Testis (tissue), 2 donors: ENCODE measurements at regions not wholly inside any gene's neighbourhood (a gene's known extent, or its start where the extent isn't known, plus 50 kb on each side); places are given as distances from the start of the nearest gene placed in this dataset.

ENCODE experiments used
- DNase-seq: peaks from one replicate; pipeline ENCODE4 v3.0.0-alpha.2; 2019
- H3K27ac ChIP-seq, 2 donors: fragments of 200-600 bp; sonication (generic); one replicate each; pipeline ENCODE4 v1.5.1; 2019
- H3K27me3 ChIP-seq: fragments of 200-600 bp; sonication (generic); one replicate; pipeline ENCODE4 v1.5.1; 2019
- H3K36me3 ChIP-seq: fragments of 200-600 bp; sonication (generic); one replicate; pipeline ENCODE4 v1.5.1; 2017; ENCODE audit warnings: low read depth; ENCODE audit errors: missing control alignments
- H3K4me1 ChIP-seq: fragments of 200-600 bp; sonication (generic); one replicate; pipeline ENCODE4 v1.5.1; 2019
- H3K4me3 ChIP-seq, 2 donors: fragments of 200-600 bp; sonication (generic); one replicate each; pipeline ENCODE4 v1.5.1; 2017 to 2019
- H3K9me3 ChIP-seq: fragments of 200-600 bp; sonication (generic); one replicate; pipeline ENCODE4 v1.5.1; 2017
- CTCF ChIP-seq, 3 experiments: fragments of 450-650 bp in 2 of 3; fragments of 200-600 bp in 1 of 3; sonication (generic) in 1 of 3; IDR thresholded peaks; one replicate each; pipeline ENCODE4 v1.5.1; 2016 to 2019; ENCODE audit warnings: antibody characterized with exemption in 3 of 3, mild to moderate bottlenecking in 2 of 3, moderate library complexity in 1 of 3
- POLR2A ChIP-seq: fragments of 450-650 bp; IDR thresholded peaks from one replicate; pipeline ENCODE4 v1.6.1; 2017; ENCODE audit warnings: antibody characterized with exemption, mild to moderate bottlenecking, moderate library complexity
- WGBS, 2 donors: methylation state at CpG; one replicate each; pipeline ENCODE4 v1.1.5; 2018; 5-methylcytosine and 5-hydroxymethylcytosine counted together
- intact Hi-C: fragments of 100-400 bp; cut with DNase I; formaldehyde crosslinking; loops from one replicate; pipeline ENCODE4 v1.15.1; 2023; ENCODE audit warnings: low total_unique reads

GRCh38 chr6:15775741-15776140 lies 112.9 kb upstream of the DTNBP1 start:
- no peaks in the 10 kb centered on the region for H3K4me1 ChIP-seq
- no peak overlapping the region for H3K27ac ChIP-seq
- 69 to 84% methylated on average over 5 of the region's 5 CpGs for WGBS, 2 donors
- intact Hi-C loops = no loop called here
- no peak for DNase-seq
- H3K9me3 ChIP-seq = no peaks in the 10 kb centered on the region
- TF ChIP-seq CTCF (IDR thresholded peaks at IDR 0.05) = no peak
- TF ChIP-seq POLR2A = no peak
- no peak overlapping the region for H3K4me3 ChIP-seq
- no peaks in the 10 kb centered on the region for H3K27me3 ChIP-seq
- H3K36me3 ChIP-seq = no peaks in the 10 kb centered on the region

- intact Hi-C loops = no loop called here
- WGBS, 2 donors = 95 to 100% methylated on average over 2 of the region's 2 CpGs
- no peaks in the 10 kb centered on the region for H3K27me3 ChIP-seq
Measured at GRCh38 chr6:15775076-15775634, 112.3 kb upstream of the DTNBP1 start.

GRCh38 chr6:15773806-15774410 lies 111.1 kb upstream of the DTNBP1 start:
- H3K27ac ChIP-seq = no peak overlapping the region
- H3K4me1 ChIP-seq = no peaks in the 10 kb centered on the region
- no peak overlapping the region for H3K4me3 ChIP-seq
- WGBS, 2 donors = 84 to 93% methylated on average over 3 of the region's 3 CpGs
- H3K27me3 ChIP-seq = no peaks in the 10 kb centered on the region
- no peaks in the 10 kb centered on the region for H3K36me3 ChIP-seq
- intact Hi-C loops = no loop called here
- no peaks in the 10 kb centered on the region for H3K9me3 ChIP-seq
- no peak for TF ChIP-seq CTCF (IDR thresholded peaks at IDR 0.05)
- TF ChIP-seq POLR2A = no peak
- DNase-seq = no peak

More at GRCh38 chr6:15775076-15775634, 112.3 kb upstream of the DTNBP1 start:
- no peak for TF ChIP-seq CTCF (IDR thresholded peaks at IDR 0.05)
- no peak for TF ChIP-seq POLR2A
- H3K4me3 ChIP-seq = no peak overlapping the region
- DNase-seq = no peak
- H3K9me3 ChIP-seq = no peaks in the 10 kb centered on the region
- no peak overlapping the region for H3K27ac ChIP-seq
- H3K4me1 ChIP-seq = no peaks in the 10 kb centered on the region
- H3K36me3 ChIP-seq = no peaks in the 10 kb centered on the region

- Histone ChIP-seq H3K27me3 (no peaks in the 10 kb centered on the region), H3K9me3 (no peaks in the 10 kb centered on the region), H3K36me3 (no peaks in the 10 kb centered on the region), H3K4me1 (no peaks in the 10 kb centered on the region), H3K4me3 (no peak overlapping the region), H3K27ac (no peak overlapping the region)
- DNase-seq = no peak
- TF ChIP-seq POLR2A (no peak), CTCF (IDR thresholded peaks at IDR 0.05) (no peak)
- 90 to 95% methylated on average over 4 of the region's 4 CpGs for WGBS, 2 donors
- intact Hi-C loops = no loop called here
Measured at GRCh38 chr6:15770347-15771143, 107.7 kb upstream of the DTNBP1 start.
